KMS-11 (cell line): ENCODE measurements at regions not wholly inside any gene's neighbourhood (a gene's known extent, or its start where the extent isn't known, plus 50 kb on each side); places are given as distances from the start of the nearest gene placed in this dataset.

Source experiments
- H2AFZ ChIP-seq: fragments of 200-600 bp; sonication (generic); 2 replicates; pipeline ENCODE4 v1.6.1; 2016; ENCODE audit warnings: antibody characterized with exemption, mixed run types, low read depth
- H3K27ac ChIP-seq: fragments of 200-600 bp; sonication (generic); 2 replicates; pipeline ENCODE4 v1.6.1; 2016; ENCODE audit warnings: mild to moderate bottlenecking, mixed run types
- H3K27me3 ChIP-seq: fragments of 200-600 bp; sonication (generic); 2 replicates; pipeline ENCODE4 v1.6.1; 2017; ENCODE audit warnings: mild to moderate bottlenecking, low read depth, mixed run types, moderate library complexity; ENCODE audit not compliant: insufficient read depth
- H3K36me3 ChIP-seq: fragments of 200-600 bp; sonication (generic); 2 replicates; pipeline ENCODE4 v1.6.1; 2017; ENCODE audit warnings: mild to moderate bottlenecking, mixed run types; ENCODE audit not compliant: insufficient read depth
- H3K4me1 ChIP-seq: fragments of 200-600 bp; sonication (generic); 2 replicates; pipeline ENCODE4 v1.6.1; 2016; ENCODE audit warnings: mild to moderate bottlenecking, low read depth, mixed run types; ENCODE audit not compliant: poor library complexity, severe bottlenecking
- H3K4me2 ChIP-seq: fragments of 200-600 bp; sonication (generic); 2 replicates; pipeline ENCODE4 v1.7.0; 2016; ENCODE audit warnings: mild to moderate bottlenecking, mixed run types
- H3K4me3 ChIP-seq: fragments of 200-600 bp; sonication (generic); IDR thresholded peaks from 2 replicates; pipeline ENCODE4 v1.6.1; 2017; ENCODE audit warnings: low read depth, low read length, mixed read lengths; ENCODE audit not compliant: insufficient read depth
- H3K79me2 ChIP-seq: fragments of 200-600 bp; sonication (generic); 2 replicates; pipeline ENCODE4 v1.6.1; 2016; ENCODE audit warnings: low read depth, mixed run types; ENCODE audit not compliant: insufficient read depth
- H3K9ac ChIP-seq: fragments of 200-600 bp; sonication (generic); 2 replicates; pipeline ENCODE4 v1.6.1; 2016; ENCODE audit warnings: mild to moderate bottlenecking, mixed run types
- H4K20me1 ChIP-seq: fragments of 200-600 bp; sonication (generic); 2 replicates; pipeline ENCODE4 v1.6.1; 2016; ENCODE audit warnings: mild to moderate bottlenecking, mixed run types; ENCODE audit not compliant: insufficient read depth
- CTCF ChIP-seq: fragments of 200-600 bp; sonication (generic); conservative IDR thresholded peaks from 2 replicates; pipeline ENCODE4 v1.6.1; 2017; ENCODE audit warnings: low read depth, mild to moderate bottlenecking, antibody characterized with exemption, low read length, moderate library complexity, mixed read lengths

GRCh38 chr5:89303033-89303480 is 420.1 kb upstream of the MEF2C start:
- Histone ChIP-seq H2AFZ (peak overlapping the region; percentile 48), H3K27me3 (no peaks in the 10 kb centered on the region), H3K4me2 (peak overlapping the region; percentile 82), H3K36me3 (no peaks in the 10 kb centered on the region), H3K4me3 (no peak overlapping the region), H3K79me2 (no peaks in the 10 kb centered on the region), H3K27ac (peak overlapping the region; percentile 63), H3K4me1 (peaks cover 73% of the 10 kb centered on the region), H3K9ac (peak overlapping the region; percentile 26), H4K20me1 (no peaks in the 10 kb centered on the region)
- TF ChIP-seq CTCF, result no peak

GRCh38 chr5:89302102-89302891 is 419.3 kb upstream of the MEF2C start:
- no peak overlapping the region for H2AFZ ChIP-seq
- no peaks in the 10 kb centered on the region for H4K20me1 ChIP-seq
- H3K4me1 ChIP-seq, result peaks cover 68% of the 10 kb centered on the region
- no peak overlapping the region for H3K4me3 ChIP-seq
- no peak for TF ChIP-seq CTCF
- H3K9ac ChIP-seq, result no peak overlapping the region; the same call in 1 of the 2 replicates
- no peaks in the 10 kb centered on the region for H3K79me2 ChIP-seq
- no peaks in the 10 kb centered on the region for H3K36me3 ChIP-seq
- no peaks in the 10 kb centered on the region for H3K27me3 ChIP-seq
- H3K4me2 ChIP-seq, result peak overlapping the region; percentile 82
- peak overlapping the region; percentile 63 for H3K27ac ChIP-seq

- H3K4me3 ChIP-seq, result no peak overlapping the region
- no peaks in the 10 kb centered on the region for H3K27me3 ChIP-seq
- H3K79me2 ChIP-seq, result no peaks in the 10 kb centered on the region
- H3K4me1 ChIP-seq, result peaks cover 66% of the 10 kb centered on the region
- no peaks in the 10 kb centered on the region for H4K20me1 ChIP-seq
- H3K9ac ChIP-seq, result no peak overlapping the region
- peak overlapping the region; percentile 82 for H3K4me2 ChIP-seq
- H3K27ac ChIP-seq, result peak overlapping the region; percentile 38
- H2AFZ ChIP-seq, result peak overlapping the region; percentile 42
- no peak for TF ChIP-seq CTCF
- no peaks in the 10 kb centered on the region for H3K36me3 ChIP-seq
These were observed 418.5 kb upstream of the MEF2C start for GRCh38 chr5:89301321-89302025.

- no peak overlapping the region for H3K9ac ChIP-seq
- H3K27me3 ChIP-seq, result no peaks in the 10 kb centered on the region
- H3K4me2 ChIP-seq, result peak overlapping the region; percentile 82; the same call in 1 of the 2 replicates
- no peak overlapping the region for H2AFZ ChIP-seq
- peaks cover 58% of the 10 kb centered on the region for H3K4me1 ChIP-seq
- H3K4me3 ChIP-seq, result no peak overlapping the region
- no peak for TF ChIP-seq CTCF
- H3K79me2 ChIP-seq, result no peaks in the 10 kb centered on the region
- H3K36me3 ChIP-seq, result no peaks in the 10 kb centered on the region
- H4K20me1 ChIP-seq, result no peaks in the 10 kb centered on the region
- H3K27ac ChIP-seq, result no peak overlapping the region
These were observed 417.5 kb upstream of the MEF2C start for GRCh38 chr5:89300426-89300970.
